GM20000 (cell line): ENCODE measurements at regions not wholly inside any gene's neighbourhood (a gene's known extent, or its start where the extent isn't known, plus 50 kb on each side); places are given as distances from the start of the nearest gene placed in this dataset.

Source experiments
- DNase-seq: peaks from one replicate; pipeline ENCODE4 v3.0.0; 2012; ENCODE audit warnings: low spot score
- TF ChIP-seq, protein P1 (sequence below): IDR thresholded peaks from 2 replicates; pipeline ENCODE4 v1.5.1; 2012; ENCODE audit warnings: mild to moderate bottlenecking, control low read depth; ENCODE audit errors: extremely low read depth, missing control alignments

DNA sequence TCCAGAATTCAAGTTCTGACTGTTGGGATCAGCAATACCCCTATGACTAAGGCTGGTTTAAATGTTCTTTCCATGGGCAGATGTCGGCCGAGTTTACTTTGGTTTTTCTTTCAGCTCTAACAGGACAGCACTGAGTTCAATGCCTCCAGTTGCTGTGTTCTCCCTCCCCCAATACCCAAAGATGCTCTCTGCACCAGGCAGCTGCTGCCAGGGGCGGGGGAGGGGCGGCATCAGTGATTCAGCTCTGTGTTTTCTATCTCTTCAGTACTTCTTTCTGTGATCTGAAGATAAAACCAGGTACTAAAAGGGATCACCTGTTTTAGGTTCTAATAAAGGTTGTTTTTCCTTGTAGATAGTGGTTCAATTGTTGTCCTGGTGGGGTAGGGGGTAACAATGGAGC, 576.7 kb upstream of the POT1 start:
- TF ChIP-seq, protein P1, sequence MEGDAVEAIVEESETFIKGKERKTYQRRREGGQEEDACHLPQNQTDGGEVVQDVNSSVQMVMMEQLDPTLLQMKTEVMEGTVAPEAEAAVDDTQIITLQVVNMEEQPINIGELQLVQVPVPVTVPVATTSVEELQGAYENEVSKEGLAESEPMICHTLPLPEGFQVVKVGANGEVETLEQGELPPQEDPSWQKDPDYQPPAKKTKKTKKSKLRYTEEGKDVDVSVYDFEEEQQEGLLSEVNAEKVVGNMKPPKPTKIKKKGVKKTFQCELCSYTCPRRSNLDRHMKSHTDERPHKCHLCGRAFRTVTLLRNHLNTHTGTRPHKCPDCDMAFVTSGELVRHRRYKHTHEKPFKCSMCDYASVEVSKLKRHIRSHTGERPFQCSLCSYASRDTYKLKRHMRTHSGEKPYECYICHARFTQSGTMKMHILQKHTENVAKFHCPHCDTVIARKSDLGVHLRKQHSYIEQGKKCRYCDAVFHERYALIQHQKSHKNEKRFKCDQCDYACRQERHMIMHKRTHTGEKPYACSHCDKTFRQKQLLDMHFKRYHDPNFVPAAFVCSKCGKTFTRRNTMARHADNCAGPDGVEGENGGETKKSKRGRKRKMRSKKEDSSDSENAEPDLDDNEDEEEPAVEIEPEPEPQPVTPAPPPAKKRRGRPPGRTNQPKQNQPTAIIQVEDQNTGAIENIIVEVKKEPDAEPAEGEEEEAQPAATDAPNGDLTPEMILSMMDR, result no peak
- DNase-seq, result no peak

DNA sequence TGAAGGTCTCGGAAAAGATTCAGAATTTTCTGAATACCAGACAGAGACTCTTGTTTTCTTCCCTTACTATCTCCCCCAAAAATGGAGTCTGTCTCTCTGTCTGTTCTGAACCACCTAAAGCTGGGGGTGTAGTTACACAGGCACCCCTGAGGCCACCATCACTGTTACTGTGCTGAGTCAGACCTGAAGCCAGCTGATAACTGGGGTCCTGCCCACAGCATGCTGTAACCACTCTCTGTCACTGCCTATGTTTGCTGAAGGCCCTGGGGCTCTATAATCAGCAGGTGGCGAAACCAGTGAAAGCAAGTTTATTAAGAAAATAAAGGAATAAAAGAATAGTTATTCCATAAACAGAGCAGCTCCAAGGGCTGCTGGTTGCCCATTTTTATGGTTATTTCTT, 575.2 kb upstream of the POT1 start:
- TF ChIP-seq, protein P1, result no peak
- DNase-seq, result no peak

DNA sequence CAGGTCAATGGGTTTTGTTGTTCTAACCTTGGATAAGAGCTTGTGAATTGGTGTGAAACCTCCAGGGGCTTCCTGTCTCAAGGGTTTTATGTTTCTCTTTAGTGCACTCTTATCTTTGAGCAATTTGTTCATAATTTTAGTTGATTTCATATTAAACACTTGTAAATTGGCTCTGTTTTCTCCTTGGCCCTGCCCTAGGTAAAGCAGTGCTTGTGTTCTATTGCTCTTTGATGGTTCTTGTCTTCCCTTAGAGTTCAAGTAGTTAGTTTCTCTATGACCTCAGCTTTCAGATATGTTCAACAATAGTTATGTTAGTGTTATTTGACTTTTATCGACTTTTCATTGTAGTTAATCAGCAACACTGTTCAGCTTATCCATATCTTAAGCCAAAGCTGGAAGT, 566.4 kb upstream of the POT1 start:
- DNase-seq, result no peak
- TF ChIP-seq, protein P1, result no peak

DNA sequence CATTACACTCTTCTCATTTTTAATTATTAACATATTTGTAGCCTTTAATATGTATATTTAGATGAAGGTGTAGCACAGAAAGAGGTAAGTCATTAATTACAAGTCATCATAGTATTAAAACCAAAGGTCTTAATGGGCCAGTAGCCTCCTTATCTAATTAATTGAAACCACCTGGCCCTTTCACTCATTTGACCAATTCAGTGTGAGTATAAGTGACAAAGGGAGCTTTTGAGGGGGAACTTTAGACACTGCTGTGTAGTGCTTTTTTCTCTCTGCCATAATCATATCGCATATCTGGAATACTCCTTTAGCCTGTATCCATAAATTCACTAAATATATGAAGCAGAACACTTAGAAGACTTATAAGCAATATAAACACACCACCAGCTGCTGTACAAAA, 562.9 kb upstream of the POT1 start:
- TF ChIP-seq, protein P1, result no peak
- DNase-seq, result no peak

DNA sequence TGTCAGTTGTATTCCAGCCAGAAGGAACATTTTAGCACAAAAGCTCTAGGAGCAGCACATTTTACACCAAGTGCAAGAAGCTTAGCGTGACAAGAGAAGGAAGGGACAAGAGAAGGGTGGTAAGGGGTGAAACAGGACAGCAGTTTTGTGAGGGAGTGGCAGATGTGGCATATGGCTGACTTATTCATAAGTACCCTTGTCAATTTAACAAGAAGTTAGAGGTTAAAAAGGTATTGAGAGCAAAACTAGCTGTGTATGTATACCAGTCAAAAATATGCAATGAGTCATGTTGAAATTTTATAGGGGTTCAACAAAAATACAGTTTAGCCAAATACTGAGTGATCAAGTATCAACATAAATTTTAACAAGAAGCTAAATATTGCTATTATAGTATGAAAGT, 561.5 kb upstream of the POT1 start:
- TF ChIP-seq, protein P1, result no peak
- no peak for DNase-seq

DNA sequence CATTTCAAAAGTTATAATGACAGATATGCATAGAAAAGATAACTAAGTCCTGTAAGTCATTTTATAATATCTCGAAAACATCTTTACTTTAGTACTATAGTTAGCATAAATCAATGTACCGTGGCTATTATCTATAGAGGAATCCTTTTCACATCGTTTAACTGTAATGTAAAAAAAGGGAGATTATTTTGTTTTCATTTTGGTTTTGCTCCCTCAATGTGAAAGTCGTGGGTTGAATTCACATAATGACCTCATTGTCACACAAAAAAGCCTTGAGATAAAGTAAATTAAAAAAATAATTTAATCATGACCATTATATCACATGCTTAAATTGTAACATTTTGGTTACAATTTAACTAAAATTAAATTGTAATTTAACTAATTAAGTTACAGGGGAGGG, 560.5 kb upstream of the POT1 start:
- TF ChIP-seq, protein P1, result no peak
- DNase-seq, result no peak

DNA sequence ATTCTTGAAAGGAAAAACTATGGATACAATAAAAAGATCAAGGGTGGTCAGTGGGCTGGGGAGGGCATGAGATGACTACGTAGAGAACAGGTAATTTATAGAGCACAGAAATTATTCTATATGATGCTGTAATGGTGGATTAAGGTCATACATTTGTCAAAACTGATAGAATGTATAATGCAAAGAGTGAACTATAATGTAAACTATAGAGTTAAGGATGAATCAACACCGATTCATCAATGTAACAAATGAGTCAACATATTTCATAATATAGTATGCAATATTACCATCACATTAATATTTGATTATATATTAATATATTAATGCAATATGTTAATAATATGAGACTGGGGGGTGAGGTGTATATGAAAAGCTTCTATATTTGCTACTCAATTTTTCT, 555.6 kb upstream of the POT1 start:
- TF ChIP-seq, protein P1, result no peak
- DNase-seq, result no peak
